ENCODE measurements at regions not wholly inside any gene's neighbourhood (a gene's known extent, or its start where the extent isn't known, plus 50 kb on each side); places are given as distances from the start of the nearest gene placed in this dataset.
"Not testable (repeated sequence)": the region's sequence is repeated elsewhere in the genome, so short reads cannot be mapped to it uniquely, and the experiment has no call there.

- no peak for DNase-seq (ENCODE audit: low spot score)
Measured at GRCh38 chr4:149986917-149987316, 91.3 kb upstream of the DCLK2 start.

GRCh38 chr4:149987330-149988086 lies 90.7 kb upstream of the DCLK2 start:
- DNase-seq (ENCODE audit: low spot score): peak; percentile 24

- DNase-seq (ENCODE audit: low spot score): peak; percentile 46
Measured at GRCh38 chr4:149988087-149988410, 90.2 kb upstream of the DCLK2 start.

- no peak for DNase-seq (ENCODE audit: low spot score)
Measured at GRCh38 chr4:149993030-149993429, 85.2 kb upstream of the DCLK2 start.

- no peak for DNase-seq (ENCODE audit: low spot score)
Measured at GRCh38 chr4:149995134-149995756, 83.0 kb upstream of the DCLK2 start.

GRCh38 chr4:149997881-149998421 lies 80.3 kb upstream of the DCLK2 start:
- no peak for DNase-seq (ENCODE audit: low spot score)

- peak; percentile 83 for DNase-seq (ENCODE audit: low spot score)
Measured at GRCh38 chr4:149999485-150000074, 78.7 kb upstream of the DCLK2 start.

- DNase-seq (ENCODE audit: low spot score): no peak
Measured at GRCh38 chr4:150001815-150002214, 76.4 kb upstream of the DCLK2 start.

- DNase-seq (ENCODE audit: low spot score): no peak
Measured at GRCh38 chr4:150002561-150002960, 75.7 kb upstream of the DCLK2 start.

- DNase-seq (ENCODE audit: low spot score): peak; percentile 91
Measured at GRCh38 chr4:150004481-150004880, 73.8 kb upstream of the DCLK2 start.

- DNase-seq (ENCODE audit: low spot score): no peak
Measured at GRCh38 chr4:150005537-150005936, 72.7 kb upstream of the DCLK2 start.

- peak; percentile 89 for DNase-seq (ENCODE audit: low spot score)
Measured at GRCh38 chr4:150006197-150006596, 72.0 kb upstream of the DCLK2 start.

GRCh38 chr4:150007512-150007911 lies 70.7 kb upstream of the DCLK2 start:
- DNase-seq (ENCODE audit: low spot score): no peak

- DNase-seq (ENCODE audit: low spot score): no peak
Measured at GRCh38 chr4:150008546-150008945, 69.7 kb upstream of the DCLK2 start.

- no peak for DNase-seq (ENCODE audit: low spot score)
Measured at GRCh38 chr4:150009533-150009932, 68.7 kb upstream of the DCLK2 start.

GRCh38 chr4:150010525-150011126 lies 67.6 kb upstream of the DCLK2 start:
- DNase-seq (ENCODE audit: low spot score): peak; percentile 79

- no peak for DNase-seq (ENCODE audit: low spot score)
Measured at GRCh38 chr4:150012851-150013360, 65.3 kb upstream of the DCLK2 start.

GRCh38 chr4:150015910-150016309 lies 62.3 kb upstream of the DCLK2 start:
- not testable (repeated sequence) for DNase-seq (ENCODE audit: low spot score)

- DNase-seq (ENCODE audit: low spot score): not testable (repeated sequence)
Measured at GRCh38 chr4:150016621-150017020, 61.6 kb upstream of the DCLK2 start.

- no peak for DNase-seq (ENCODE audit: low spot score)
Measured at GRCh38 chr4:150018257-150018656, 60.0 kb upstream of the DCLK2 start.

- DNase-seq (ENCODE audit: low spot score): no peak
Measured at GRCh38 chr4:150021483-150021882, 56.8 kb upstream of the DCLK2 start.

GRCh38 chr4:150023489-150023888 lies 54.8 kb upstream of the DCLK2 start:
- DNase-seq (ENCODE audit: low spot score): no peak

Data from umbilical cord (tissue), 1 donor.